H1 (cell line): ENCODE measurements at regions not wholly inside any gene's neighbourhood (a gene's known extent, or its start where the extent isn't known, plus 50 kb on each side); places are given as distances from the start of the nearest gene placed in this dataset.

ENCODE experiments used
- CTCF ChIA-PET: fragments of 300-600 bp; sonication (Branson Sonifier 250); formaldehyde crosslinking; loops from one replicate; lab custom pipeline; 2021; ENCODE audit not compliant: partially characterized antibody; lab: Charles Lee
- POLR2A ChIA-PET: fragments of 300-600 bp; sonication (Branson Sonifier 250); formaldehyde crosslinking; loops from one replicate; lab custom pipeline; 2021; ENCODE audit warnings: inconsistent platforms; ENCODE audit not compliant: partially characterized antibody; lab: Charles Lee
- DNase-seq, 2 experiments: peaks; one replicate each; pipeline versions ENCODE4 v3.0.0 to v3.0.0-alpha.2; 2010 to 2022; ENCODE audit warnings: low spot score in 2 of 2, low read depth in 1 of 2, mixed read lengths in 1 of 2
- FAIRE-seq: peaks from 2 replicates; lab custom pipeline; 2011; peaks lifted over from hg19 to GRCh38; lab: Jason Lieb, UNC
- H2AFZ ChIP-seq: 2 replicates; pipeline ENCODE4 v1.8.1; 2012; ENCODE audit warnings: low read length, inconsistent platforms
- H2AK5ac ChIP-seq: 2 replicates; pipeline ENCODE4 v1.6.1; 2013; ENCODE audit warnings: low read depth, low read length
- H2BK120ac ChIP-seq: replicated peaks from 2 replicates; pipeline ENCODE3; 2013; ENCODE audit warnings: low read depth, low read length, inconsistent platforms
- H2BK12ac ChIP-seq: 2 replicates; pipeline ENCODE4 v1.6.1; 2013; ENCODE audit warnings: low read depth, low read length
- H2BK15ac ChIP-seq: 2 replicates; pipeline ENCODE4 v1.6.1; 2013; ENCODE audit warnings: low read length
- H2BK20ac ChIP-seq: 2 replicates; pipeline ENCODE4 v1.6.1; 2013; ENCODE audit warnings: low read length
- H2BK5ac ChIP-seq: 2 replicates; pipeline ENCODE4 v1.6.1; 2013; ENCODE audit warnings: low read depth, low read length
- H3K14ac ChIP-seq: 2 replicates; pipeline ENCODE4 v1.6.1; 2013; ENCODE audit warnings: inconsistent platforms; ENCODE audit not compliant: insufficient read length
- H3K18ac ChIP-seq: 2 replicates; pipeline ENCODE4 v1.6.1; 2013; ENCODE audit warnings: low read length; ENCODE audit errors: extremely low read depth
- H3K23ac ChIP-seq: 2 replicates; pipeline ENCODE4 v1.6.1; 2013; ENCODE audit warnings: inconsistent platforms; ENCODE audit not compliant: insufficient read length
- H3K23me2 ChIP-seq: 2 replicates; pipeline ENCODE4 v1.6.1; 2013; ENCODE audit warnings: low read depth, low read length
- H3K27ac ChIP-seq: 2 replicates; pipeline ENCODE4 v1.6.1; 2011; ENCODE audit warnings: low read depth, low read length, inconsistent platforms
- H3K27me3 ChIP-seq, 4 experiments: replicated peaks in 1 of 4; 1 replicate in 1 of 4; 2 replicates in 3 of 4; pipeline versions ENCODE4 v1.6.1 to v1.8.1; 2011 to 2013; ENCODE audit warnings: low read length in 3 of 4, mild to moderate bottlenecking in 3 of 4, inconsistent platforms in 2 of 4, mixed read lengths in 2 of 4, moderate library complexity in 1 of 4; ENCODE audit not compliant: control insufficient read depth in 3 of 4, insufficient read depth in 3 of 4; ENCODE audit errors: extremely low read depth in 1 of 4
- H3K36me3 ChIP-seq, 4 experiments: 2 replicates each; pipeline versions ENCODE4 v1.6.1 to v1.8.1; 2011 to 2013; ENCODE audit warnings: mild to moderate bottlenecking in 4 of 4, low read length in 3 of 4, moderate library complexity in 2 of 4, control low read depth in 1 of 4, inconsistent platforms in 1 of 4; ENCODE audit not compliant: insufficient read depth in 4 of 4, control insufficient read depth in 2 of 4
- H3K4ac ChIP-seq: replicated peaks from 2 replicates; pipeline ENCODE3; 2013; ENCODE audit warnings: low read length, low read depth, mixed read lengths, inconsistent platforms; ENCODE audit not compliant: insufficient read length
- H3K4me1 ChIP-seq, 4 experiments: replicated peaks in 1 of 4; 1 replicate in 1 of 4; 2 replicates in 3 of 4; pipeline versions ENCODE4 v1.6.1 to v1.8.1; 2011 to 2013; ENCODE audit warnings: low read length in 3 of 4, inconsistent platforms in 2 of 4, mixed read lengths in 1 of 4; ENCODE audit not compliant: insufficient read depth in 4 of 4, control insufficient read depth in 3 of 4
- H3K4me2 ChIP-seq, 2 experiments: 2 replicates each; pipeline versions ENCODE4 v1.6.1 to v1.8.1; 2011 to 2013; ENCODE audit warnings: low read depth in 2 of 2, low read length in 2 of 2, control low read depth in 1 of 2, inconsistent platforms in 1 of 2, mild to moderate bottlenecking in 1 of 2; ENCODE audit not compliant: insufficient read depth in 1 of 2
- H3K4me3 ChIP-seq, 4 experiments: fragments of 200-600, 300-600 bp in 1 of 4; sonication (generic), shearing (Covaris generic), sonication (Bioruptor Twin) in 1 of 4; 2 replicates each; pipeline versions ENCODE4 v1.5.1 to v1.8.1; 2011 to 2016; ENCODE audit warnings: low read length in 4 of 4, low read depth in 3 of 4, control low read depth in 2 of 4, inconsistent platforms in 2 of 4, mild to moderate bottlenecking in 2 of 4, mixed read lengths in 1 of 4, moderate library complexity in 1 of 4; ENCODE audit not compliant: insufficient read depth in 2 of 4; ENCODE audit errors: extremely low read depth in 1 of 4
- H3K56ac ChIP-seq: replicated peaks from 2 replicates; pipeline ENCODE3; 2013; ENCODE audit warnings: low read depth, mild to moderate bottlenecking, mixed read lengths, low read length, inconsistent platforms; ENCODE audit not compliant: insufficient read length
- H3K79me1 ChIP-seq: 2 replicates; pipeline ENCODE4 v1.6.1; 2013; ENCODE audit warnings: low read depth, low read length, control low read depth
- H3K79me2 ChIP-seq, 2 experiments: 2 replicates each; pipeline versions ENCODE4 v1.6.1 to v1.8.1; 2012 to 2013; ENCODE audit warnings: low read length in 2 of 2, mild to moderate bottlenecking in 2 of 2, inconsistent platforms in 1 of 2; ENCODE audit not compliant: insufficient read depth in 2 of 2, control insufficient read depth in 1 of 2
- H3K9ac ChIP-seq, 4 experiments: replicated peaks in 1 of 4; 1 replicate in 1 of 4; 2 replicates in 3 of 4; pipeline versions ENCODE4 v1.6.1 to v1.8.1; 2011 to 2013; ENCODE audit warnings: low read depth in 3 of 4, low read length in 3 of 4, control low read depth in 2 of 4, mild to moderate bottlenecking in 2 of 4, moderate library complexity in 2 of 4, inconsistent platforms in 1 of 4; ENCODE audit errors: extremely low read depth in 1 of 4
- H3K9me3 ChIP-seq, 2 experiments: 2 replicates each; pipeline versions ENCODE4 v1.6.1 to v1.8.1; 2012 to 2013; ENCODE audit warnings: mild to moderate bottlenecking in 2 of 2, moderate library complexity in 2 of 2, control low read depth in 1 of 2, inconsistent platforms in 1 of 2, low read depth in 1 of 2, low read length in 1 of 2, mixed read lengths in 1 of 2; ENCODE audit not compliant: insufficient read depth in 2 of 2
- H4K20me1 ChIP-seq, 2 experiments: replicated peaks in 1 of 2; 2 replicates each; pipeline versions ENCODE3 to v1.8.1; 2011 to 2013; ENCODE audit warnings: inconsistent platforms in 2 of 2, low read length in 2 of 2, mild to moderate bottlenecking in 1 of 2; ENCODE audit not compliant: insufficient read depth in 2 of 2, control insufficient read depth in 1 of 2
- H4K5ac ChIP-seq: 2 replicates; pipeline ENCODE4 v1.6.1; 2013; ENCODE audit warnings: low read length, low read depth, mixed read lengths, inconsistent platforms; ENCODE audit not compliant: insufficient read length
- H4K8ac ChIP-seq: 2 replicates; pipeline ENCODE4 v1.8.0; 2013; ENCODE audit warnings: mild to moderate bottlenecking, moderate library complexity, low read length, inconsistent platforms; ENCODE audit not compliant: insufficient read depth; ENCODE audit errors: extremely low read depth
- H4K91ac ChIP-seq: replicated peaks from 2 replicates; pipeline ENCODE3; 2013; ENCODE audit warnings: low read length, mixed read lengths, inconsistent platforms; ENCODE audit not compliant: insufficient read length
- CHD1 ChIP-seq: IDR thresholded peaks from 2 replicates; pipeline ENCODE4 v1.6.1; 2012; ENCODE audit warnings: low read depth, low read length, improper control_type of control experiment
- CTBP2 ChIP-seq: IDR thresholded peaks from 2 replicates; pipeline ENCODE4 v1.7.0; 2011; ENCODE audit warnings: borderline replicate concordance, mild to moderate bottlenecking, moderate library complexity, mixed read lengths, low read length; ENCODE audit not compliant: insufficient read depth, insufficient read length
- GABPA ChIP-seq: IDR thresholded peaks from 2 replicates; pipeline ENCODE4 v1.6.1; 2011; ENCODE audit warnings: mild to moderate bottlenecking, low read length, moderate library complexity, borderline replicate concordance; ENCODE audit not compliant: insufficient read depth
- NANOG ChIP-seq: IDR thresholded peaks from 2 replicates; pipeline ENCODE4 v1.6.1; 2011; ENCODE audit warnings: low read length, low read depth, mild to moderate bottlenecking, inconsistent platforms; ENCODE audit not compliant: insufficient read depth, poor library complexity, severe bottlenecking
- POLR2A ChIP-seq, 2 experiments: IDR thresholded peaks; 1 replicate in 1 of 2; 2 replicates in 1 of 2; pipeline ENCODE4 v1.6.1; 2011; ENCODE audit warnings: low read depth in 2 of 2, low read length in 2 of 2, mild to moderate bottlenecking in 2 of 2; ENCODE audit errors: control extremely low read depth in 1 of 2
- RFX5 ChIP-seq: IDR thresholded peaks from 2 replicates; pipeline ENCODE4 v1.6.1; 2011; ENCODE audit warnings: low read depth, low read length, improper control_type of control experiment, borderline replicate concordance
- TEAD4 ChIP-seq: IDR thresholded peaks from 2 replicates; pipeline ENCODE4 v1.6.1; 2012; ENCODE audit warnings: low read depth, low read length, inconsistent platforms, mixed read lengths
- WGBS, 2 experiments: shearing (Covaris generic) in 1 of 2; methylation state at CpG; one replicate each; pipeline versions ENCODE4 v1.1.6 to v1.1.7; 2013 to 2015; ENCODE audit warnings: low lambda C conversion rate in 2 of 2, mixed read lengths in 2 of 2, inconsistent platforms in 1 of 2, low coverage in 1 of 2, missing lambda C conversion rate in 1 of 2; ENCODE audit not compliant: insufficient replicate concordance in 2 of 2, insufficient coverage in 1 of 2, insufficient read length in 1 of 2; ENCODE audit errors: extremely low coverage in 1 of 2, missing lambda C conversion rate in 1 of 2; 5-methylcytosine and 5-hydroxymethylcytosine counted together

DNA sequence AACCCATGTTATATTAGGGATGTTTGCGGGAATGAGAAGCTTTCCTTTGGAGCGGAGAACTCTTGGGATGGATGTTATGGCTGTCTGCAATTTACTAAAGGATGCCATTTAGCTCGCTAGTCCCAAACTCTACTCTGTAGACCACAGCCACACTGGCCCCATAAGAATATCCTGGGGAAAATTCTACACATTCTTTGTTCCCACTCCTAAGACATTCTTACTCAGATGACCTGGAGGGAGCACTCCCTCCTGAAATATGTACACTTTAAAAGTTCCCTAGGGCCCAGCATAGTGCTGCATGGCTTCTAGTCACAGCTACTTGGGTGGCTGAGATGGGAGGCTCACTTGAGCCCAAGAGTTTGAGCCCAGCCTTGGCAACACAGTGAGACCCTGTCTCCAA, 288.7 kb upstream of the RORA start:
- no peak overlapping the region for H3K27ac ChIP-seq
- no peak overlapping the region for H3K18ac ChIP-seq
- H3K79me2 ChIP-seq = no peaks in the 10 kb centered on the region
- H4K91ac ChIP-seq = no peak overlapping the region
- H4K8ac ChIP-seq = no peak overlapping the region
- TF ChIP-seq CTBP2 (no peak), RFX5 (no peak), GABPA (no peak), TEAD4 (no peak), NANOG (no peak), POLR2A (IDR thresholded peaks at IDR 0.05; ENCODE audit: control extremely low read depth in 1 of 2, low read depth in 2 of 2, low read length in 2 of 2) (no peak), CHD1 (no peak)
- no peak overlapping the region for H3K14ac ChIP-seq
- H3K9ac ChIP-seq = no peak overlapping the region
- H3K56ac ChIP-seq = no peak overlapping the region
- H4K20me1 ChIP-seq = no peaks in the 10 kb centered on the region
- no peak overlapping the region for H2BK120ac ChIP-seq
- no peaks in the 10 kb centered on the region for H3K23me2 ChIP-seq
- no peak overlapping the region for H2BK20ac ChIP-seq
- no peak overlapping the region for H3K23ac ChIP-seq
- 91% methylated on average over 3 of the region's 3 CpGs; no CpG with 5 or more reads in 1 of the 2 experiments for WGBS, 2 experiments
- no peak overlapping the region for H3K4me2 ChIP-seq
- H2BK5ac ChIP-seq = no peak overlapping the region
- no peaks in the 10 kb centered on the region; a peak in 1 of 7 replicates for H3K27me3 ChIP-seq
- no peaks in the 10 kb centered on the region for H3K9me3 ChIP-seq
- CTCF ChIA-PET = interaction anchor here (0.9 to 1.2 kb wide), 3 partner anchors 13 to 316 kb away, joined by 3 to 4 read pairs (median 4); no protein-coding TSS in a partner anchor
- POLR2A ChIA-PET = no interaction called here
- DNase-seq = no peak
- H3K4me1 ChIP-seq = peaks cover 0 to 3% (median 1%) of the 10 kb centered on the region in 4 experiments; a peak in 2 of 7 replicates
- H3K4me3 ChIP-seq = no peak overlapping the region
- H3K36me3 ChIP-seq = no peaks in the 10 kb centered on the region
- no peak overlapping the region for H2AFZ ChIP-seq
- no peak for FAIRE-seq
- no peak overlapping the region for H2BK15ac ChIP-seq
- H4K5ac ChIP-seq = no peak overlapping the region
- H3K79me1 ChIP-seq = no peaks in the 10 kb centered on the region
- H2BK12ac ChIP-seq = no peak overlapping the region
- H3K4ac ChIP-seq = no peak overlapping the region
- H2AK5ac ChIP-seq = no peak overlapping the region
